ENCODE measurements at regions not wholly inside any gene's neighbourhood (a gene's known extent, or its start where the extent isn't known, plus 50 kb on each side); places are given as distances from the start of the nearest gene placed in this dataset.

DNA sequence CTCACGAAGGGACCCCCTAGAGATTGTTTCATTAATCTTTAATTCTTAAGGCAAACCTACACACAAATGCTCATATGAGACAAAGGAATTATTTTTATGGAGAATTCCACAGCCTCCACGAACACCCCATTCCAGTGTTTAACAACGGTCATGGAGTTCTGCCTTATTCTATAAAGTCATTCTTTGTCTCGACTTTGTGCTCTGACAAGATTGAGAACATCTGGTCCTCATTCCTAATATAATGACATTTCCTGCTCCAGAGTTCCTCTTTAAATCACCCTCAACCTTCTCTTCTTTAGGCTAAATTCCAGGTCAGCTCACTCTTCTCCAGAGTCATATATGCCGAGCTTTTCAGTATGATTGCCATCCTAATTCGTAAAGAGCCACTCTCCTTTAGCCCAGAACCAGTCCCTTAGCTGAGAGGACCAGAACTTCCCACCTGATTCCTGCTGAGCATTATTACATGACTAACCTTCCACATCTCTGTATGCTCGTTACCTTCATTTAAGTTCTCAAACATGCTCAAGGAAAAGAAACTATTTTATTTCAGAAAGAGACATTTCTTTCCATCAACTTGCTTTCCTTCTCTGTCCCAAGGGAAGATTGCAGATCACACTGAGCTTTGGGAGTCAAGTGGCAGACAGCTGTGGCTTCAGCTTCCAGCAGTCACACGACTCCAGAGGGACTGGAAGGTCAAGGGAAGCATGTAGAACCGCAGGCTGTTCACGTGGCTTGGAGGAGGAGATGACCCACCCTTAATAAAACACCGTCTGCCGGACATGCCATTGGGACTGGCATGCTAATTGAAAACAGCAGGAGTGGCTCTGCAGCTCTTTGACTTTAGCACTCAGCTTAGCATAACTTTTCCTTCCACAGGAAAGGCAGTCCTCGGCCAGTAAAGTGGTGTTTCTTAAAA lies 467.1 kb upstream of the HSF2 start:
- Histone ChIP-seq H3K27me3 (ENCODE audit: control insufficient read depth in 4 of 4, insufficient read depth in 4 of 4, low read length in 3 of 4) (no peaks in the 10 kb centered on the region), H3K27ac (ENCODE audit: low read depth in 1 of 2, low read length in 2 of 2) (no peak overlapping the region), H3K4me3 (ENCODE audit: low read depth in 1 of 3, low read length in 3 of 3) (no peak overlapping the region), H3K36me3 (ENCODE audit: control insufficient read depth in 4 of 4, insufficient read depth in 3 of 4, low read depth in 1 of 4, low read length in 3 of 4) (no peaks in the 10 kb centered on the region), H3K9ac (ENCODE audit: low read depth in 1 of 2, low read length in 2 of 2) (no peak overlapping the region), H3K4me1 (ENCODE audit: control insufficient read depth in 4 of 4, insufficient read depth in 4 of 4, low read length in 3 of 4) (no peaks in the 10 kb centered on the region), H3K9me3 (ENCODE audit: control insufficient read depth in 4 of 4, low read length in 3 of 4) (no peaks in the 10 kb centered on the region)
- TF ChIP-seq RXRA (IDR thresholded peaks at IDR 0.05): no peak
- TF ChIP-seq FOXA2 (IDR thresholded peaks at IDR 0.05): no peak
- no peak for TF ChIP-seq SP1 (IDR thresholded peaks at IDR 0.05)
- TF ChIP-seq, protein P1, sequence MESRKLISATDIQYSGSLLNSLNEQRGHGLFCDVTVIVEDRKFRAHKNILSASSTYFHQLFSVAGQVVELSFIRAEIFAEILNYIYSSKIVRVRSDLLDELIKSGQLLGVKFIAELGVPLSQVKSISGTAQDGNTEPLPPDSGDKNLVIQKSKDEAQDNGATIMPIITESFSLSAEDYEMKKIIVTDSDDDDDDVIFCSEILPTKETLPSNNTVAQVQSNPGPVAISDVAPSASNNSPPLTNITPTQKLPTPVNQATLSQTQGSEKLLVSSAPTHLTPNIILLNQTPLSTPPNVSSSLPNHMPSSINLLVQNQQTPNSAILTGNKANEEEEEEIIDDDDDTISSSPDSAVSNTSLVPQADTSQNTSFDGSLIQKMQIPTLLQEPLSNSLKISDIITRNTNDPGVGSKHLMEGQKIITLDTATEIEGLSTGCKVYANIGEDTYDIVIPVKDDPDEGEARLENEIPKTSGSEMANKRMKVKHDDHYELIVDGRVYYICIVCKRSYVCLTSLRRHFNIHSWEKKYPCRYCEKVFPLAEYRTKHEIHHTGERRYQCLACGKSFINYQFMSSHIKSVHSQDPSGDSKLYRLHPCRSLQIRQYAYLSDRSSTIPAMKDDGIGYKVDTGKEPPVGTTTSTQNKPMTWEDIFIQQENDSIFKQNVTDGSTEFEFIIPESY (IDR thresholded peaks at IDR 0.05): no peak
- no peak for TF ChIP-seq RAD21 (IDR thresholded peaks at IDR 0.05)
- TF ChIP-seq JUND (IDR thresholded peaks at IDR 0.05): no peak
- TF ChIP-seq ATF3 (IDR thresholded peaks at IDR 0.05): no peak
- no peak for TF ChIP-seq YY1 (IDR thresholded peaks at IDR 0.05)
- TF ChIP-seq HNF4G (IDR thresholded peaks at IDR 0.05): no peak
- no peak for TF ChIP-seq FOXA1 (IDR thresholded peaks at IDR 0.05)
- 34% methylated on average over 13 of the region's 13 CpGs for WGBS
- no peak for DNase-seq (ENCODE audit: low spot score)

- Histone ChIP-seq H3K9me3 (ENCODE audit: control insufficient read depth in 4 of 4, low read length in 3 of 4) (no peaks in the 10 kb centered on the region), H3K27me3 (ENCODE audit: control insufficient read depth in 4 of 4, insufficient read depth in 4 of 4, low read length in 3 of 4) (no peaks in the 10 kb centered on the region), H3K4me1 (ENCODE audit: control insufficient read depth in 4 of 4, insufficient read depth in 4 of 4, low read length in 3 of 4) (no peaks in the 10 kb centered on the region), H3K36me3 (ENCODE audit: control insufficient read depth in 4 of 4, insufficient read depth in 3 of 4, low read depth in 1 of 4, low read length in 3 of 4) (no peaks in the 10 kb centered on the region), H3K9ac (ENCODE audit: low read depth in 1 of 2, low read length in 2 of 2) (no peak overlapping the region), H3K4me3 (ENCODE audit: low read depth in 1 of 3, low read length in 3 of 3) (no peak overlapping the region), H3K27ac (ENCODE audit: low read depth in 1 of 2, low read length in 2 of 2) (no peak overlapping the region)
- TF ChIP-seq RAD21 (IDR thresholded peaks at IDR 0.05): no peak
- no peak for TF ChIP-seq NR2F2 (IDR thresholded peaks at IDR 0.05)
- TF ChIP-seq RXRA (IDR thresholded peaks at IDR 0.05): no peak
- no peak for TF ChIP-seq ATF3 (IDR thresholded peaks at IDR 0.05)
- no peak for TF ChIP-seq FOXA2 (IDR thresholded peaks at IDR 0.05)
- no peak for TF ChIP-seq TAF1 (conservative IDR thresholded peaks at IDR 0.05)
- no peak for TF ChIP-seq JUND (IDR thresholded peaks at IDR 0.05)
- no peak for TF ChIP-seq FOXA1 (IDR thresholded peaks at IDR 0.05)
- no peak for TF ChIP-seq CTCF (IDR thresholded peaks at IDR 0.05; ENCODE audit: low read depth, low read length, missing input control)
- TF ChIP-seq MAX (IDR thresholded peaks at IDR 0.05): no peak
- TF ChIP-seq HNF4A (conservative IDR thresholded peaks at IDR 0.05): no peak
- no peak for TF ChIP-seq HNF4G (IDR thresholded peaks at IDR 0.05)
- TF ChIP-seq, protein P2, sequence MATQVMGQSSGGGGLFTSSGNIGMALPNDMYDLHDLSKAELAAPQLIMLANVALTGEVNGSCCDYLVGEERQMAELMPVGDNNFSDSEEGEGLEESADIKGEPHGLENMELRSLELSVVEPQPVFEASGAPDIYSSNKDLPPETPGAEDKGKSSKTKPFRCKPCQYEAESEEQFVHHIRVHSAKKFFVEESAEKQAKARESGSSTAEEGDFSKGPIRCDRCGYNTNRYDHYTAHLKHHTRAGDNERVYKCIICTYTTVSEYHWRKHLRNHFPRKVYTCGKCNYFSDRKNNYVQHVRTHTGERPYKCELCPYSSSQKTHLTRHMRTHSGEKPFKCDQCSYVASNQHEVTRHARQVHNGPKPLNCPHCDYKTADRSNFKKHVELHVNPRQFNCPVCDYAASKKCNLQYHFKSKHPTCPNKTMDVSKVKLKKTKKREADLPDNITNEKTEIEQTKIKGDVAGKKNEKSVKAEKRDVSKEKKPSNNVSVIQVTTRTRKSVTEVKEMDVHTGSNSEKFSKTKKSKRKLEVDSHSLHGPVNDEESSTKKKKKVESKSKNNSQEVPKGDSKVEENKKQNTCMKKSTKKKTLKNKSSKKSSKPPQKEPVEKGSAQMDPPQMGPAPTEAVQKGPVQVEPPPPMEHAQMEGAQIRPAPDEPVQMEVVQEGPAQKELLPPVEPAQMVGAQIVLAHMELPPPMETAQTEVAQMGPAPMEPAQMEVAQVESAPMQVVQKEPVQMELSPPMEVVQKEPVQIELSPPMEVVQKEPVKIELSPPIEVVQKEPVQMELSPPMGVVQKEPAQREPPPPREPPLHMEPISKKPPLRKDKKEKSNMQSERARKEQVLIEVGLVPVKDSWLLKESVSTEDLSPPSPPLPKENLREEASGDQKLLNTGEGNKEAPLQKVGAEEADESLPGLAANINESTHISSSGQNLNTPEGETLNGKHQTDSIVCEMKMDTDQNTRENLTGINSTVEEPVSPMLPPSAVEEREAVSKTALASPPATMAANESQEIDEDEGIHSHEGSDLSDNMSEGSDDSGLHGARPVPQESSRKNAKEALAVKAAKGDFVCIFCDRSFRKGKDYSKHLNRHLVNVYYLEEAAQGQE (IDR thresholded peaks at IDR 0.05): no peak
- TF ChIP-seq GABPA (IDR thresholded peaks at IDR 0.05 in 1 of 2, conservative IDR thresholded peaks at IDR 0.05 in 1 of 2): no peak
- TF ChIP-seq, protein P1 (IDR thresholded peaks at IDR 0.05): no peak
- no peak for TF ChIP-seq YY1 (IDR thresholded peaks at IDR 0.05)
- no peak for TF ChIP-seq SP1 (IDR thresholded peaks at IDR 0.05)
- no peak for TF ChIP-seq EGR1 (IDR thresholded peaks at IDR 0.05; ENCODE audit: low read depth in 2 of 2)
- DNase-seq (ENCODE audit: low spot score): no peak
- 65% methylated on average over 2 of the region's 2 CpGs for WGBS
Observed at GRCh38 chr6:121934451-121934850, 465.0 kb upstream of the HSF2 start.

Measured in liver (tissue), 8 donors.